K562 (cell line): ENCODE measurements at regions not wholly inside any gene's neighbourhood (a gene's known extent, or its start where the extent isn't known, plus 50 kb on each side); places are given as distances from the start of the nearest gene placed in this dataset.

ENCODE experiments used
- ATAC-seq: fragments of 200-7000 bp; cut with Tn5 transposase; 3 replicates; pipeline ENCODE4 v1.9.1; 2020; ENCODE audit warnings: moderate library complexity
- BruUV-seq: library from RNA; stranded (reverse); fragments of 400-500 nt; replicated peaks from 2 replicates; lab custom pipeline; 2021; lab: Mats Ljungman, UMichigan
- CTCF ChIA-PET: fragments of 300-600 bp; formaldehyde crosslinking; extraction: SDS; loops from one replicate; lab custom pipeline; 2021; ENCODE audit warnings: low intra/inter-chr PET ratio; lab: Yijun Ruan, JAX
- POLR2A ChIA-PET: fragments of 300-600, 350-650 bp; sonication (Branson Sonifier 250); formaldehyde crosslinking; extraction: SDS; loops from one replicate; lab custom pipeline; 2021; ENCODE audit warnings: antibody characterized with exemption, inconsistent platforms; lab: Yijun Ruan, JAX
- DNase-seq, 4 experiments: peaks; one replicate each; pipeline versions ENCODE4 v3.0.0 to v3.0.0-alpha.2; 2011 to 2018; ENCODE audit warnings: low spot score in 3 of 4, mixed read lengths in 3 of 4; ENCODE audit errors: extremely low read depth in 1 of 4
- FAIRE-seq: peaks from 2 replicates; lab custom pipeline; 2011; peaks lifted over from hg19 to GRCh38; lab: Jason Lieb, UNC
- H2AFZ ChIP-seq: 2 replicates; pipeline ENCODE4 v1.6.0; 2011; ENCODE audit warnings: low read depth, low read length, control low read depth, inconsistent platforms
- H3K27ac ChIP-seq: fragments of 200-600 bp; 3 replicates; pipeline ENCODE4 v1.8.0; 2011; ENCODE audit warnings: low read depth, mild to moderate bottlenecking, control low read depth, inconsistent platforms, low read length, moderate library complexity, mixed read lengths; ENCODE audit errors: extremely low read depth
- H3K27me3 ChIP-seq, 2 experiments: fragments of 300-600 bp in 1 of 2; 2 replicates in 1 of 2; 3 replicates in 1 of 2; pipeline versions ENCODE4 v1.6.0 to v1.8.0; 2011; ENCODE audit warnings: inconsistent platforms in 2 of 2, low read length in 2 of 2, mild to moderate bottlenecking in 1 of 2, mixed read lengths in 1 of 2, moderate library complexity in 1 of 2; ENCODE audit not compliant: control insufficient read depth in 2 of 2, insufficient read depth in 2 of 2
- H3K36me3 ChIP-seq: fragments of 300-600 bp; 3 replicates; pipeline ENCODE4 v1.8.0; 2011; ENCODE audit warnings: mild to moderate bottlenecking, low read length, inconsistent platforms; ENCODE audit not compliant: control insufficient read depth, insufficient read depth
- H3K4me1 ChIP-seq, 2 experiments: fragments of 200-600 bp in 1 of 2; replicated peaks in 1 of 2; 2 replicates in 1 of 2; 3 replicates in 1 of 2; pipeline versions ENCODE4 v1.5.1 to v1.8.0; 2011; ENCODE audit warnings: inconsistent platforms in 2 of 2, low read length in 2 of 2, mild to moderate bottlenecking in 1 of 2, mixed read lengths in 1 of 2, moderate library complexity in 1 of 2; ENCODE audit not compliant: control insufficient read depth in 2 of 2, insufficient read depth in 2 of 2
- H3K4me2 ChIP-seq: 2 replicates; pipeline ENCODE4 v1.6.1; 2011; ENCODE audit warnings: low read length, control low read depth, inconsistent platforms, mixed read lengths; ENCODE audit not compliant: insufficient read depth
- H3K4me3 ChIP-seq: fragments of 200-600 bp; sonication (generic), shearing (Covaris generic); 2 replicates; pipeline ENCODE4 v1.5.1; 2016; ENCODE audit warnings: control low read depth, inconsistent platforms
- H3K79me2 ChIP-seq: fragments of 200-600 bp; 3 replicates; pipeline ENCODE4 v1.8.0; 2011; ENCODE audit warnings: low read length, inconsistent platforms; ENCODE audit not compliant: control insufficient read depth, insufficient read depth
- H3K9ac ChIP-seq, 2 experiments: 2 replicates each; pipeline versions ENCODE4 v1.6.0 to v1.6.1; 2011; ENCODE audit warnings: low read depth in 2 of 2, low read length in 2 of 2, control low read depth in 1 of 2, inconsistent platforms in 1 of 2, mild to moderate bottlenecking in 1 of 2, mixed read lengths in 1 of 2; ENCODE audit not compliant: insufficient read depth in 1 of 2
- H3K9me1 ChIP-seq: one replicate; pipeline ENCODE4 v1.6.0; 2011; ENCODE audit warnings: inconsistent platforms, mild to moderate bottlenecking, low read length, moderate library complexity; ENCODE audit not compliant: control insufficient read depth, insufficient read depth
- H3K9me3 ChIP-seq: replicated peaks from 2 replicates; pipeline ENCODE4 v1.5.1; 2011; ENCODE audit warnings: low read depth, low read length, inconsistent platforms; ENCODE audit not compliant: control insufficient read depth, insufficient read depth
- H4K20me1 ChIP-seq: replicated peaks from 2 replicates; pipeline ENCODE4 v1.6.1; 2011; ENCODE audit warnings: low read length, inconsistent platforms, mixed read lengths; ENCODE audit not compliant: control insufficient read depth, insufficient read depth
- HDAC8 ChIP-seq: fragments of 450-650 bp; IDR thresholded peaks from 2 replicates; pipeline ENCODE4 v1.6.1; 2016; ENCODE audit warnings: mild to moderate bottlenecking, missing genetic modification characterization, moderate library complexity, missing compliant biosample characterization
- HDGF ChIP-seq: fragments of 450-650 bp; IDR thresholded peaks from 2 replicates; pipeline ENCODE4 v1.6.1; 2016
- RAD51 ChIP-seq: fragments of 450-650 bp; IDR thresholded peaks from 2 replicates; pipeline ENCODE4 v1.7.1; 2016; ENCODE audit warnings: low read depth, mild to moderate bottlenecking, borderline replicate concordance
- SMARCE1 ChIP-seq: fragments of 450-650 bp; IDR thresholded peaks from 2 replicates; pipeline ENCODE4 v1.7.1; 2016; ENCODE audit warnings: mild to moderate bottlenecking
- THRAP3 ChIP-seq: fragments of 450-650 bp; IDR thresholded peaks from 2 replicates; pipeline ENCODE4 v1.6.1; 2016; ENCODE audit warnings: mild to moderate bottlenecking, inconsistent platforms, borderline replicate concordance
- XRCC5 ChIP-seq: fragments of 200-400 bp; formaldehyde crosslinking; IDR thresholded peaks from 2 replicates; pipeline ENCODE4 v1.6.1; 2017; ENCODE audit warnings: low read depth, mild to moderate bottlenecking, low read length
- ZNF41 ChIP-seq: fragments of 250-450 bp; sonication (Bioruptor Pico); conservative IDR thresholded peaks from 2 replicates; pipeline ENCODE4 v1.4.0; 2020; ENCODE audit warnings: mild to moderate bottlenecking
- ZNF764 ChIP-seq: fragments of 250-450 bp; sonication (Bioruptor Pico); IDR thresholded peaks from 2 replicates; pipeline ENCODE4 v1.4.0; 2020; ENCODE audit warnings: low read depth, mild to moderate bottlenecking, moderate library complexity
- WGBS: fragments of 100-300 bp; shearing (Covaris generic); methylation state at CpG from one replicate; pipeline ENCODE4 v1.1.6; 2016; ENCODE audit warnings: low coverage, mixed read lengths; ENCODE audit not compliant: insufficient coverage; ENCODE audit errors: missing lambda C conversion rate; 5-methylcytosine and 5-hydroxymethylcytosine counted together
- in situ Hi-C: fragments of 300-500 bp; cut with MboI; formaldehyde crosslinking; loops from 4 replicates; pipeline ENCODE4 v1.15.0; 2018; ENCODE audit warnings: inconsistent platforms, mixed read lengths
- intact Hi-C: fragments of 100-400 bp; cut with micrococcal nuclease; formaldehyde crosslinking; loops from 2 replicates; pipeline ENCODE4 v1.14.2; 2022
- TF ChIP-seq, protein P1 (sequence below): fragments of 250-450 bp; sonication (Bioruptor Pico); IDR thresholded peaks from 2 replicates; pipeline ENCODE4 v1.5.0; 2021; ENCODE audit warnings: mild to moderate bottlenecking, borderline replicate concordance
- TF ChIP-seq, protein P2 (sequence below), 3 experiments: fragments of 200-800 bp in 1 of 3; fragments of 250-450 bp in 1 of 3; fragments of 450-650 bp in 1 of 3; sonication (Bioruptor Pico) in 1 of 3; sonication (Bioruptor generic) in 1 of 3; formaldehyde crosslinking in 1 of 3; IDR thresholded peaks; 2 replicates each; pipeline versions ENCODE4 v1.6.1 to v1.8.0; 2016 to 2022; ENCODE audit warnings: mild to moderate bottlenecking in 2 of 3, missing genetic modification characterization in 2 of 3, missing compliant biosample characterization in 1 of 3, moderate library complexity in 1 of 3
- TF ChIP-seq, protein P3 (sequence below): sonication (generic); formaldehyde crosslinking; IDR thresholded peaks from 2 replicates; pipeline ENCODE4 v1.8.1; 2023; ENCODE audit warnings: mild to moderate bottlenecking, missing genetic modification reagents
- TF ChIP-seq, protein P4 (sequence below): IDR thresholded peaks from 2 replicates; pipeline ENCODE4 v1.6.1; 2016; ENCODE audit warnings: missing genetic modification characterization, missing compliant biosample characterization

DNA sequence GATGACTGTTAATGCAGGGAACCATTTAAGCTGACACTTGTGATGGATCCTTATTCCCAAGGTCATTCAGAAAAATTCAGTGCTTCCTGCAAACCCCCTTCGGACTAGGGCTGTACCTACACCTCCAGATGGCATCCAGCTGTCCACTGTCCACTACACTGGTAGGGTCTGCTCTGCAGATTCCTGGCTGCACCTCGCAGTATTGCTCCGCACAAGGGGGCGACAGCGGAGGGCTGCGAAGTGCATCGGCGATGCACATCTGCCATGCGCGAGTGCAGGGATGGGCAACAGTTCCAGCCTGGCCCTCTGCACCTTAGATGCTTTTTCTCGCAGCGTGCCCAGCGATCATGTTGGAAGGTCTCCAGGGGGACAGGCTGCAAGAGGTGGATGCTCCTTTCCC is 55.5 kb downstream of the KCNA5 start:
- ATAC-seq (no peak), DNase-seq (no peak), FAIRE-seq (no peak)
- H3K4me2 ChIP-seq, result no peak overlapping the region
- no peak overlapping the region for H2AFZ ChIP-seq
- 0 out of 2 replicates have a peak, but pooled peaks cover 6% of the 10 kb centered on the region for H4K20me1 ChIP-seq
- ChIA-PET CTCF (no interaction called here), POLR2A (no interaction called here)
- no peak overlapping the region for H3K9ac ChIP-seq
- no peaks in the 10 kb centered on the region for H3K4me1 ChIP-seq
- H3K36me3 ChIP-seq, result no peaks in the 10 kb centered on the region
- H3K79me2 ChIP-seq, result no peaks in the 10 kb centered on the region
- peaks cover 0 to 4% of the 10 kb centered on the region in 2 experiments; a peak in 1 of 5 replicates for H3K27me3 ChIP-seq
- H3K27ac ChIP-seq, result no peak overlapping the region
- intact Hi-C loops, result no loop called here
- no TSS peak for BruUV-seq
- no peaks in the 10 kb centered on the region for H3K9me3 ChIP-seq
- no peak overlapping the region for H3K4me3 ChIP-seq
- 0% methylated on average over 7 of the region's 13 CpGs for WGBS
- in situ Hi-C loops, result no loop called here
- no peaks in the 10 kb centered on the region for H3K9me1 ChIP-seq
- TF ChIP-seq THRAP3 (no peak), HDGF (no peak), HDAC8 (tag) (no peak), ZNF41 (no peak), ZNF764 (CRISPR knock-in tag) (no peak), RAD51 (no peak), XRCC5 (no peak), SMARCE1 (no peak)
- TF ChIP-seq, protein P1, sequence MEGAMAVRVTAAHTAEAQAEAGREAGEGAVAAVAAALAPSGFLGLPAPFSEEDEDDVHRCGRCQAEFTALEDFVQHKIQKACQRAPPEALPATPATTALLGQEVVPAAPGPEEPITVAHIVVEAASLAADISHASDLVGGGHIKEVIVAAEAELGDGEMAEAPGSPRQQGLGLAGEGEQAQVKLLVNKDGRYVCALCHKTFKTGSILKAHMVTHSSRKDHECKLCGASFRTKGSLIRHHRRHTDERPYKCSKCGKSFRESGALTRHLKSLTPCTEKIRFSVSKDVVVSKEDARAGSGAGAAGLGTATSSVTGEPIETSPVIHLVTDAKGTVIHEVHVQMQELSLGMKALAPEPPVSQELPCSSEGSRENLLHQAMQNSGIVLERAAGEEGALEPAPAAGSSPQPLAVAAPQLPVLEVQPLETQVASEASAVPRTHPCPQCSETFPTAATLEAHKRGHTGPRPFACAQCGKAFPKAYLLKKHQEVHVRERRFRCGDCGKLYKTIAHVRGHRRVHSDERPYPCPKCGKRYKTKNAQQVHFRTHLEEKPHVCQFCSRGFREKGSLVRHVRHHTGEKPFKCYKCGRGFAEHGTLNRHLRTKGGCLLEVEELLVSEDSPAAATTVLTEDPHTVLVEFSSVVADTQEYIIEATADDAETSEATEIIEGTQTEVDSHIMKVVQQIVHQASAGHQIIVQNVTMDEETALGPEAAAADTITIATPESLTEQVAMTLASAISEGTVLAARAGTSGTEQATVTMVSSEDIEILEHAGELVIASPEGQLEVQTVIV, result no peak
- TF ChIP-seq, protein P2, sequence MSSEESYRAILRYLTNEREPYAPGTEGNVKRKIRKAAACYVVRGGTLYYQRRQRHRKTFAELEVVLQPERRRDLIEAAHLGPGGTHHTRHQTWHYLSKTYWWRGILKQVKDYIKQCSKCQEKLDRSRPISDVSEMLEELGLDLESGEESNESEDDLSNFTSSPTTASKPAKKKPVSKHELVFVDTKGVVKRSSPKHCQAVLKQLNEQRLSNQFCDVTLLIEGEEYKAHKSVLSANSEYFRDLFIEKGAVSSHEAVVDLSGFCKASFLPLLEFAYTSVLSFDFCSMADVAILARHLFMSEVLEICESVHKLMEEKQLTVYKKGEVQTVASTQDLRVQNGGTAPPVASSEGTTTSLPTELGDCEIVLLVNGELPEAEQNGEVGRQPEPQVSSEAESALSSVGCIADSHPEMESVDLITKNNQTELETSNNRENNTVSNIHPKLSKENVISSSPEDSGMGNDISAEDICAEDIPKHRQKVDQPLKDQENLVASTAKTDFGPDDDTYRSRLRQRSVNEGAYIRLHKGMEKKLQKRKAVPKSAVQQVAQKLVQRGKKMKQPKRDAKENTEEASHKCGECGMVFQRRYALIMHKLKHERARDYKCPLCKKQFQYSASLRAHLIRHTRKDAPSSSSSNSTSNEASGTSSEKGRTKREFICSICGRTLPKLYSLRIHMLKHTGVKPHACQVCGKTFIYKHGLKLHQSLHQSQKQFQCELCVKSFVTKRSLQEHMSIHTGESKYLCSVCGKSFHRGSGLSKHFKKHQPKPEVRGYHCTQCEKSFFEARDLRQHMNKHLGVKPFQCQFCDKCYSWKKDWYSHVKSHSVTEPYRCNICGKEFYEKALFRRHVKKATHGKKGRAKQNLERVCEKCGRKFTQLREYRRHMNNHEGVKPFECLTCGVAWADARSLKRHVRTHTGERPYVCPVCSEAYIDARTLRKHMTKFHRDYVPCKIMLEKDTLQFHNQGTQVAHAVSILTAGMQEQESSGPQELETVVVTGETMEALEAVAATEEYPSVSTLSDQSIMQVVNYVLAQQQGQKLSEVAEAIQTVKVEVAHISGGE (CRISPR knock-in tag; IDR thresholded peaks at IDR 0.05), result no peak
- TF ChIP-seq, protein P3, sequence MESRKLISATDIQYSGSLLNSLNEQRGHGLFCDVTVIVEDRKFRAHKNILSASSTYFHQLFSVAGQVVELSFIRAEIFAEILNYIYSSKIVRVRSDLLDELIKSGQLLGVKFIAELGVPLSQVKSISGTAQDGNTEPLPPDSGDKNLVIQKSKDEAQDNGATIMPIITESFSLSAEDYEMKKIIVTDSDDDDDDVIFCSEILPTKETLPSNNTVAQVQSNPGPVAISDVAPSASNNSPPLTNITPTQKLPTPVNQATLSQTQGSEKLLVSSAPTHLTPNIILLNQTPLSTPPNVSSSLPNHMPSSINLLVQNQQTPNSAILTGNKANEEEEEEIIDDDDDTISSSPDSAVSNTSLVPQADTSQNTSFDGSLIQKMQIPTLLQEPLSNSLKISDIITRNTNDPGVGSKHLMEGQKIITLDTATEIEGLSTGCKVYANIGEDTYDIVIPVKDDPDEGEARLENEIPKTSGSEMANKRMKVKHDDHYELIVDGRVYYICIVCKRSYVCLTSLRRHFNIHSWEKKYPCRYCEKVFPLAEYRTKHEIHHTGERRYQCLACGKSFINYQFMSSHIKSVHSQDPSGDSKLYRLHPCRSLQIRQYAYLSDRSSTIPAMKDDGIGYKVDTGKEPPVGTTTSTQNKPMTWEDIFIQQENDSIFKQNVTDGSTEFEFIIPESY (CRISPR knock-in tag), result no peak
- TF ChIP-seq, protein P4, sequence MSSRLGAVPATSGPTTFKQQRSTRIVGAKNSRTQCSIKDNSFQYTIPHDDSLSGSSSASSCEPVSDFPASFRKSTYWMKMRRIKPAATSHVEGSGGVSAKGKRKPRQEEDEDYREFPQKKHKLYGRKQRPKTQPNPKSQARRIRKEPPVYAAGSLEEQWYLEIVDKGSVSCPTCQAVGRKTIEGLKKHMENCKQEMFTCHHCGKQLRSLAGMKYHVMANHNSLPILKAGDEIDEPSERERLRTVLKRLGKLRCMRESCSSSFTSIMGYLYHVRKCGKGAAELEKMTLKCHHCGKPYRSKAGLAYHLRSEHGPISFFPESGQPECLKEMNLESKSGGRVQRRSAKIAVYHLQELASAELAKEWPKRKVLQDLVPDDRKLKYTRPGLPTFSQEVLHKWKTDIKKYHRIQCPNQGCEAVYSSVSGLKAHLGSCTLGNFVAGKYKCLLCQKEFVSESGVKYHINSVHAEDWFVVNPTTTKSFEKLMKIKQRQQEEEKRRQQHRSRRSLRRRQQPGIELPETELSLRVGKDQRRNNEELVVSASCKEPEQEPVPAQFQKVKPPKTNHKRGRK (tag), result no peak
